Peyer's patch (tissue), 4 donors: ENCODE measurements at regions not wholly inside any gene's neighbourhood (a gene's known extent, or its start where the extent isn't known, plus 50 kb on each side); places are given as distances from the start of the nearest gene placed in this dataset.

Source experiments
- DNase-seq, 3 donors: peaks; one replicate each; pipeline ENCODE4 v3.0.0-alpha.2; 2017 to 2019
- H3K27ac ChIP-seq, 4 donors: fragments of 200-600 bp; sonication (generic); one replicate each; pipeline ENCODE4 v1.5.1; 2016 to 2019
- H3K27me3 ChIP-seq, 2 donors: fragments of 200-600 bp; sonication (generic); one replicate each; pipeline ENCODE4 v1.5.1; 2019
- H3K36me3 ChIP-seq, 3 donors: fragments of 200-600 bp; sonication (generic); one replicate each; pipeline ENCODE4 v1.5.1; 2016 to 2019
- H3K4me1 ChIP-seq, 4 donors: fragments of 200-600 bp; sonication (generic); one replicate each; pipeline ENCODE4 v1.5.1; 2016 to 2019
- H3K4me3 ChIP-seq, 4 donors: fragments of 200-600 bp; sonication (generic); 1 replicate in 3 of 4; 2 replicates in 1 of 4; pipeline ENCODE4 v1.5.1; 2016 to 2019; ENCODE audit warnings: mild to moderate bottlenecking in 1 of 4
- H3K9me3 ChIP-seq, 4 donors: fragments of 200-600 bp; sonication (generic); one replicate each; pipeline ENCODE4 v1.5.1; 2016 to 2019; ENCODE audit warnings: mild to moderate bottlenecking in 1 of 4
- CTCF ChIP-seq, 6 experiments: fragments of 450-650 bp in 4 of 6; fragments of 200-600 bp in 2 of 6; sonication (generic) in 1 of 6; IDR thresholded peaks; one replicate each; pipeline ENCODE4 v1.5.1; 2017 to 2019; ENCODE audit warnings: antibody characterized with exemption in 6 of 6, mild to moderate bottlenecking in 3 of 6, moderate library complexity in 1 of 6
- POLR2A ChIP-seq, 2 donors: fragments of 450-650 bp; IDR thresholded peaks; one replicate each; pipeline ENCODE4 v1.5.1; 2017; ENCODE audit warnings: antibody characterized with exemption in 2 of 2, mild to moderate bottlenecking in 2 of 2, moderate library complexity in 2 of 2

- Histone ChIP-seq H3K4me1 (no peaks in the 10 kb centered on the region), H3K27ac (no peak overlapping the region), H3K9me3 (no peaks in the 10 kb centered on the region), H3K4me3 (no peak overlapping the region), H3K36me3 (no peaks in the 10 kb centered on the region), H3K27me3 (no peaks in the 10 kb centered on the region)
- no peak for DNase-seq
- TF ChIP-seq POLR2A (IDR thresholded peaks at IDR 0.05) = no peak
- no peak for TF ChIP-seq CTCF (IDR thresholded peaks at IDR 0.05)
These were observed 302.1 kb upstream of the FBXO33 start for GRCh38 chr14:39734306-39734705.

GRCh38 chr14:39733741-39734140 is 301.5 kb upstream of the FBXO33 start:
- TF ChIP-seq CTCF (IDR thresholded peaks at IDR 0.05) (no peak), POLR2A (IDR thresholded peaks at IDR 0.05) (no peak)
- no peak overlapping the region for H3K4me3 ChIP-seq
- no peaks in the 10 kb centered on the region for H3K36me3 ChIP-seq
- no peaks in the 10 kb centered on the region for H3K27me3 ChIP-seq
- H3K9me3 ChIP-seq = no peaks in the 10 kb centered on the region
- H3K27ac ChIP-seq = no peak overlapping the region
- no peak for DNase-seq
- no peaks in the 10 kb centered on the region for H3K4me1 ChIP-seq

GRCh38 chr14:39731912-39732311 is 299.7 kb upstream of the FBXO33 start:
- Histone ChIP-seq H3K36me3 (no peaks in the 10 kb centered on the region), H3K27ac (no peak overlapping the region), H3K27me3 (no peaks in the 10 kb centered on the region), H3K4me3 (no peak overlapping the region), H3K9me3 (no peaks in the 10 kb centered on the region), H3K4me1 (no peaks in the 10 kb centered on the region)
- no peak for DNase-seq
- TF ChIP-seq POLR2A (IDR thresholded peaks at IDR 0.05) = no peak
- peak in 2 of 6 experiments; percentile 7 to 12 for TF ChIP-seq CTCF (IDR thresholded peaks at IDR 0.05)

GRCh38 chr14:39726563-39726962 is 294.3 kb upstream of the FBXO33 start:
- Histone ChIP-seq H3K4me3 (no peak overlapping the region), H3K9me3 (no peaks in the 10 kb centered on the region), H3K4me1 (no peaks in the 10 kb centered on the region), H3K27me3 (no peaks in the 10 kb centered on the region), H3K36me3 (no peaks in the 10 kb centered on the region), H3K27ac (no peak overlapping the region)
- no peak for DNase-seq
- no peak for TF ChIP-seq POLR2A (IDR thresholded peaks at IDR 0.05)
- TF ChIP-seq CTCF (IDR thresholded peaks at IDR 0.05) = no peak

GRCh38 chr14:39722547-39723273 is 290.5 kb upstream of the FBXO33 start:
- no peak for TF ChIP-seq POLR2A (IDR thresholded peaks at IDR 0.05)

GRCh38 chr14:39716987-39717570 is 284.8 kb upstream of the FBXO33 start:
- H3K9me3 ChIP-seq = no peaks in the 10 kb centered on the region
- no peak for DNase-seq
- H3K27me3 ChIP-seq = no peaks in the 10 kb centered on the region
- no peaks in the 10 kb centered on the region for H3K36me3 ChIP-seq
- H3K4me3 ChIP-seq = no peak overlapping the region
- TF ChIP-seq POLR2A (IDR thresholded peaks at IDR 0.05) (no peak), CTCF (IDR thresholded peaks at IDR 0.05) (no peak)
- H3K4me1 ChIP-seq = no peaks in the 10 kb centered on the region
- no peak overlapping the region for H3K27ac ChIP-seq

More at GRCh38 chr14:39722547-39723273, 290.5 kb upstream of the FBXO33 start:
- Histone ChIP-seq H3K9me3 (no peaks in the 10 kb centered on the region), H3K27me3 (no peaks in the 10 kb centered on the region), H3K36me3 (no peaks in the 10 kb centered on the region), H3K4me1 (no peaks in the 10 kb centered on the region), H3K27ac (no peak overlapping the region), H3K4me3 (no peak overlapping the region)
- DNase-seq = no peak
